Panc1 (cell line): ENCODE measurements at regions not wholly inside any gene's neighbourhood (a gene's known extent, or its start where the extent isn't known, plus 50 kb on each side); places are given as distances from the start of the nearest gene placed in this dataset.

Source experiments
- ATAC-seq: fragments of 200-7000 bp; cut with Tn5 transposase; 2 replicates; pipeline ENCODE4 v1.9.1; 2020; ENCODE audit warnings: mild to moderate bottlenecking, moderate library complexity
- BruUV-seq: library from RNA; stranded (reverse); fragments of 400-500 nt; replicated peaks from 2 replicates; lab custom pipeline; 2021; lab: Mats Ljungman, UMichigan
- CTCF ChIA-PET: fragments of 300-600 bp; sonication (Branson Sonifier 250); formaldehyde crosslinking; loops from one replicate; lab custom pipeline; 2022; ENCODE audit warnings: antibody characterized with exemption; lab: Charles Lee
- POLR2A ChIA-PET: fragments of 300-600 bp; sonication (Branson Sonifier 250); formaldehyde crosslinking; loops from one replicate; lab custom pipeline; 2022; ENCODE audit warnings: antibody characterized with exemption; lab: Charles Lee
- DNase-seq: peaks from one replicate; pipeline ENCODE4 v3.0.0-alpha.2; 2010; ENCODE audit warnings: low read depth, low spot score
- H3K27ac ChIP-seq: 2 replicates; pipeline ENCODE4 v1.5.1; 2011; ENCODE audit warnings: mild to moderate bottlenecking, low read length, inconsistent platforms
- H3K27me3 ChIP-seq: fragments of 200-500 bp; sonication (Bioruptor generic); 2 replicates; pipeline ENCODE4 v1.6.0; 2014; ENCODE audit warnings: low read length, inconsistent platforms; ENCODE audit not compliant: control insufficient read depth, insufficient read depth
- H3K36me3 ChIP-seq: fragments of 200-500 bp; sonication (Bioruptor generic); 2 replicates; pipeline ENCODE4 v1.5.1; 2014; ENCODE audit warnings: inconsistent platforms, mild to moderate bottlenecking, low read length, moderate library complexity; ENCODE audit not compliant: control insufficient read depth, insufficient read depth
- H3K4me1 ChIP-seq: 2 replicates; pipeline ENCODE4 v1.5.1; 2011; ENCODE audit warnings: inconsistent platforms, mild to moderate bottlenecking, low read length, moderate library complexity; ENCODE audit not compliant: control insufficient read depth, insufficient read depth
- H3K4me3 ChIP-seq, 2 experiments: 2 replicates each; pipeline ENCODE4 v1.5.1; 2011 to 2012; ENCODE audit warnings: low read depth in 2 of 2, low read length in 2 of 2, mild to moderate bottlenecking in 2 of 2, inconsistent platforms in 1 of 2, moderate library complexity in 1 of 2
- H3K9me3 ChIP-seq: fragments of 200-500 bp; sonication (Bioruptor generic); 2 replicates; pipeline ENCODE4 v1.5.1; 2014; ENCODE audit warnings: low read depth, mild to moderate bottlenecking, inconsistent platforms, low read length, moderate library complexity; ENCODE audit not compliant: control insufficient read depth, insufficient read depth
- POLR2AphosphoS5 ChIP-seq: IDR thresholded peaks from 2 replicates; pipeline ENCODE4 v1.6.1; 2012; ENCODE audit warnings: mild to moderate bottlenecking, low read depth, low read length, moderate library complexity
- SIN3A ChIP-seq: IDR thresholded peaks from 2 replicates; pipeline ENCODE4 v1.6.1; 2012; ENCODE audit warnings: low read depth, mild to moderate bottlenecking, low read length, moderate library complexity, borderline replicate concordance; ENCODE audit not compliant: insufficient read depth
- TCF7L2 ChIP-seq: IDR thresholded peaks from 2 replicates; pipeline ENCODE4 v1.6.1; 2011; ENCODE audit warnings: mild to moderate bottlenecking, low read depth, low read length, inconsistent platforms
- in situ Hi-C: cut with HindIII; loops from 2 replicates; pipeline ENCODE4 v1.10.0; 2016; ENCODE audit warnings: low sequenced_read_pairs, low pct_unique_long_range_greater_than_20kb
- intact Hi-C: fragments of 100-400 bp; cut with micrococcal nuclease; formaldehyde crosslinking; loops from one replicate; pipeline ENCODE4 v1.10.0; 2022; ENCODE audit not compliant: unreplicated experiment
- TF ChIP-seq, protein P1 (sequence below), 2 experiments: IDR thresholded peaks; 2 replicates each; pipeline ENCODE4 v1.6.1; 2011 to 2012; ENCODE audit warnings: low read depth in 2 of 2, control low read depth in 1 of 2, low read length in 1 of 2, mild to moderate bottlenecking in 1 of 2, moderate library complexity in 1 of 2; ENCODE audit not compliant: insufficient read depth in 1 of 2
- TF ChIP-seq, protein P2 (sequence below): fragments of 450-650 bp; IDR thresholded peaks from 2 replicates; pipeline ENCODE4 v1.5.1; 2017; ENCODE audit warnings: mild to moderate bottlenecking

DNA sequence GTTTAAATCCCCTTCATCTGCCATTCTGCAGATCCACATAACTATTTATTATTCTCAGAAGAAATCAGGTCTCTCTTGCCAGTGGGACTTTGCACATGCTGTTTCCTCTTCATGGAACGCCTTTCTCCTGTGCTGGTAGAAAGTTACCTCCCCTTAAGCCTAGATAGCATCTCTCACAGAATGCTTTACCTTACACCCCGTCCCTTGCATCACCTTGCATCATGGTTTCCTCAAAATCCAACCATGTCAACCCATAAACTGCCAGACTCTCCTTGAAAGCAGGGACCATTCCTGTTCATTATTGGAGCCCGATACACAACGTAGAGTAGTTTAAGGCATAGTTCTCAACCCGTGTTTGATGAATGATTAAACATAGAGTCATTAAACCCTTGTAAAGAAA is 396.2 kb upstream of the F9 start:
- H3K27ac ChIP-seq: no peak overlapping the region
- no peaks in the 10 kb centered on the region for H3K36me3 ChIP-seq
- intact Hi-C loops: no loop called here
- in situ Hi-C loops: no loop called here
- no peaks in the 10 kb centered on the region for H3K4me1 ChIP-seq
- no peaks in the 10 kb centered on the region for H3K9me3 ChIP-seq
- BruUV-seq: no TSS peak
- ATAC-seq: no peak
- CTCF ChIA-PET: no interaction called here
- TF ChIP-seq TCF7L2 (no peak), SIN3A (no peak), POLR2AphosphoS5 (no peak)
- TF ChIP-seq, protein P1, sequence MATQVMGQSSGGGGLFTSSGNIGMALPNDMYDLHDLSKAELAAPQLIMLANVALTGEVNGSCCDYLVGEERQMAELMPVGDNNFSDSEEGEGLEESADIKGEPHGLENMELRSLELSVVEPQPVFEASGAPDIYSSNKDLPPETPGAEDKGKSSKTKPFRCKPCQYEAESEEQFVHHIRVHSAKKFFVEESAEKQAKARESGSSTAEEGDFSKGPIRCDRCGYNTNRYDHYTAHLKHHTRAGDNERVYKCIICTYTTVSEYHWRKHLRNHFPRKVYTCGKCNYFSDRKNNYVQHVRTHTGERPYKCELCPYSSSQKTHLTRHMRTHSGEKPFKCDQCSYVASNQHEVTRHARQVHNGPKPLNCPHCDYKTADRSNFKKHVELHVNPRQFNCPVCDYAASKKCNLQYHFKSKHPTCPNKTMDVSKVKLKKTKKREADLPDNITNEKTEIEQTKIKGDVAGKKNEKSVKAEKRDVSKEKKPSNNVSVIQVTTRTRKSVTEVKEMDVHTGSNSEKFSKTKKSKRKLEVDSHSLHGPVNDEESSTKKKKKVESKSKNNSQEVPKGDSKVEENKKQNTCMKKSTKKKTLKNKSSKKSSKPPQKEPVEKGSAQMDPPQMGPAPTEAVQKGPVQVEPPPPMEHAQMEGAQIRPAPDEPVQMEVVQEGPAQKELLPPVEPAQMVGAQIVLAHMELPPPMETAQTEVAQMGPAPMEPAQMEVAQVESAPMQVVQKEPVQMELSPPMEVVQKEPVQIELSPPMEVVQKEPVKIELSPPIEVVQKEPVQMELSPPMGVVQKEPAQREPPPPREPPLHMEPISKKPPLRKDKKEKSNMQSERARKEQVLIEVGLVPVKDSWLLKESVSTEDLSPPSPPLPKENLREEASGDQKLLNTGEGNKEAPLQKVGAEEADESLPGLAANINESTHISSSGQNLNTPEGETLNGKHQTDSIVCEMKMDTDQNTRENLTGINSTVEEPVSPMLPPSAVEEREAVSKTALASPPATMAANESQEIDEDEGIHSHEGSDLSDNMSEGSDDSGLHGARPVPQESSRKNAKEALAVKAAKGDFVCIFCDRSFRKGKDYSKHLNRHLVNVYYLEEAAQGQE (IDR thresholded peaks at IDR 0.05; ENCODE audit: insufficient read depth in 1 of 2, low read depth in 2 of 2, low read length in 1 of 2): no peak
- TF ChIP-seq, protein P2, sequence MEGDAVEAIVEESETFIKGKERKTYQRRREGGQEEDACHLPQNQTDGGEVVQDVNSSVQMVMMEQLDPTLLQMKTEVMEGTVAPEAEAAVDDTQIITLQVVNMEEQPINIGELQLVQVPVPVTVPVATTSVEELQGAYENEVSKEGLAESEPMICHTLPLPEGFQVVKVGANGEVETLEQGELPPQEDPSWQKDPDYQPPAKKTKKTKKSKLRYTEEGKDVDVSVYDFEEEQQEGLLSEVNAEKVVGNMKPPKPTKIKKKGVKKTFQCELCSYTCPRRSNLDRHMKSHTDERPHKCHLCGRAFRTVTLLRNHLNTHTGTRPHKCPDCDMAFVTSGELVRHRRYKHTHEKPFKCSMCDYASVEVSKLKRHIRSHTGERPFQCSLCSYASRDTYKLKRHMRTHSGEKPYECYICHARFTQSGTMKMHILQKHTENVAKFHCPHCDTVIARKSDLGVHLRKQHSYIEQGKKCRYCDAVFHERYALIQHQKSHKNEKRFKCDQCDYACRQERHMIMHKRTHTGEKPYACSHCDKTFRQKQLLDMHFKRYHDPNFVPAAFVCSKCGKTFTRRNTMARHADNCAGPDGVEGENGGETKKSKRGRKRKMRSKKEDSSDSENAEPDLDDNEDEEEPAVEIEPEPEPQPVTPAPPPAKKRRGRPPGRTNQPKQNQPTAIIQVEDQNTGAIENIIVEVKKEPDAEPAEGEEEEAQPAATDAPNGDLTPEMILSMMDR: no peak
- POLR2A ChIA-PET: no interaction called here
- H3K27me3 ChIP-seq: no peaks in the 10 kb centered on the region
- no peak overlapping the region for H3K4me3 ChIP-seq
- DNase-seq: no peak

DNA sequence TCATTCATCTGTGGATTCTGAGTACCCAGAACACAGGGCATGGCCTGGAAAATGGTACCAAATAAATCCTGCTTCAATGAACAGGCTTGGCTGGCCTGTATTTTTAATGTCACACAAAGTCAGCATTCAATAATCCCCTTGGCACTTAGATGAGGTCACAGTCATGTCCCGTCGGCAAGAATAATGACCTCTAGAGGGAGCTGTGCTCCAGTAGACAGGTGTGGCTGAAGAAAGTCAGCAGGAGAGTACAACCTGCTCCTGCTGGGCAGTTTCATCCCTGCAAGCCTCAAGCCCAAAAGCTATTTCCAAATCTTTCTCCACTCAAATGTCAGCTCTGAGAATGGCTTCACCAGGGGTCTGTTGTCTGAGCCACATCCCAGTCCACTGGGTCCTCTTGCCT is 404.0 kb upstream of the F9 start:
- in situ Hi-C loops: no loop called here
- H3K27ac ChIP-seq: no peak overlapping the region
- H3K9me3 ChIP-seq: no peaks in the 10 kb centered on the region
- H3K4me1 ChIP-seq: no peaks in the 10 kb centered on the region
- no peaks in the 10 kb centered on the region for H3K27me3 ChIP-seq
- BruUV-seq: no TSS peak
- H3K4me3 ChIP-seq: no peak overlapping the region
- no peaks in the 10 kb centered on the region for H3K36me3 ChIP-seq
- ChIA-PET POLR2A (no interaction called here), CTCF (no interaction called here)
- intact Hi-C loops: no loop called here
- ATAC-seq: no peak
- no peak for TF ChIP-seq SIN3A
- TF ChIP-seq, protein P2: peak; percentile 37
- no peak for DNase-seq

DNA sequence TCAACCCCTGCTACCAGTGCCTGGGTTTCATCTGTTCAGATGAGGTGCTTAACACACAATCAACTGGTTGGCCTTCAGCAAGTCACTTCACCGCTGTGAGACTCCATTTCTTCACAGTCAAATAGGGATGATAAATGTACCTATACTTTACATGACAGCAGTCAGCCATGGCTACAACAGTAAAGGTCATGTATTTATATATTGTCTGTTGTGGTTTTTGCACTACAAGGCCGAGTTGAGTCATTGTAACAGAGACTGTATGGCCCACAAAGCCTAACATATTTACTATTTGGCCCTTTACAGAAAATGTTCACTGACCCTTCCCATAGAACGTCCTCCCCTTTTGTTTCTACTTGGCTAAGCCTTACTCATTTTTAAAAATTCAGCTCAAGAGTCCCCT is 404.6 kb upstream of the F9 start:
- CTCF ChIA-PET: no interaction called here

More for the DNA sequence above, 404.6 kb upstream of the F9 start:
- no peaks in the 10 kb centered on the region for H3K27me3 ChIP-seq
- H3K27ac ChIP-seq: no peak overlapping the region
- ATAC-seq (no peak), DNase-seq (no peak)
- in situ Hi-C loops: no loop called here
- no TSS peak for BruUV-seq
- TF ChIP-seq POLR2AphosphoS5 (no peak), SIN3A (no peak)
- H3K36me3 ChIP-seq: no peaks in the 10 kb centered on the region
- POLR2A ChIA-PET: no interaction called here
- H3K4me1 ChIP-seq: no peaks in the 10 kb centered on the region
- intact Hi-C loops: no loop called here
- H3K4me3 ChIP-seq: no peak overlapping the region
- H3K9me3 ChIP-seq: no peaks in the 10 kb centered on the region
